ENCODE measurements at regions not wholly inside any gene's neighbourhood (a gene's known extent, or its start where the extent isn't known, plus 50 kb on each side); places are given as distances from the start of the nearest gene placed in this dataset.

GRCh38 chr12:19030603-19031002 is 98.9 kb upstream of the PLEKHA5 start:
- no peak for TF ChIP-seq CTCF (IDR thresholded peaks at IDR 0.05)
- no peak for TF ChIP-seq EZH2 (IDR thresholded peaks at IDR 0.05; ENCODE audit: borderline replicate concordance, insufficient read depth, low read depth, low read length, poor library complexity, severe bottlenecking)

Measured in B cell (primary cell).